PC-9 (cell line): ENCODE measurements at regions not wholly inside any gene's neighbourhood (a gene's known extent, or its start where the extent isn't known, plus 50 kb on each side); places are given as distances from the start of the nearest gene placed in this dataset.

Source experiments
- BruUV-seq: library from RNA; stranded (reverse); fragments of 400-500 nt; replicated peaks from 2 replicates; lab custom pipeline; 2021; lab: Mats Ljungman, UMichigan
- CTCF ChIA-PET: fragments of 300-600 bp; sonication (Branson Sonifier 250); formaldehyde crosslinking; loops from one replicate; lab custom pipeline; 2022; ENCODE audit warnings: antibody characterized with exemption; lab: Charles Lee
- POLR2A ChIA-PET: fragments of 300-600 bp; sonication (Branson Sonifier 250); formaldehyde crosslinking; loops from one replicate; lab custom pipeline; 2022; ENCODE audit warnings: antibody characterized with exemption; ENCODE audit not compliant: unreplicated experiment; lab: Charles Lee
- DNase-seq, 2 experiments: peaks; one replicate each; pipeline versions ENCODE4 v3.0.0 to v3.0.0-alpha.2; 2015 to 2022; ENCODE audit warnings: mixed read lengths in 1 of 2
- H2AFZ ChIP-seq: fragments of 200-600 bp; sonication (generic); 2 replicates; pipeline ENCODE4 v1.8.1; 2017; ENCODE audit warnings: antibody characterized with exemption
- H3F3A ChIP-seq: fragments of 200-600 bp; sonication (generic); 2 replicates; pipeline ENCODE4 v1.8.1; 2017; ENCODE audit warnings: antibody characterized with exemption, mild to moderate bottlenecking, low read depth; ENCODE audit not compliant: insufficient read depth
- H3K27ac ChIP-seq: fragments of 200-600 bp; sonication (generic); 2 replicates; pipeline ENCODE4 v1.6.1; 2016; ENCODE audit warnings: mixed run types
- H3K27me3 ChIP-seq: fragments of 200-600 bp; sonication (generic); 2 replicates; pipeline ENCODE4 v1.6.1; 2016; ENCODE audit warnings: low read depth, mixed run types; ENCODE audit not compliant: insufficient read depth
- H3K36me3 ChIP-seq: fragments of 200-600 bp; sonication (generic); 2 replicates; pipeline ENCODE4 v1.6.1; 2016; ENCODE audit warnings: low read depth, mixed run types
- H3K4me1 ChIP-seq: fragments of 200-600 bp; sonication (generic); replicated peaks from 2 replicates; pipeline ENCODE4 v1.6.1; 2016; ENCODE audit warnings: mixed run types; ENCODE audit not compliant: insufficient read depth
- H3K4me2 ChIP-seq: fragments of 200-600 bp; sonication (generic); 2 replicates; pipeline ENCODE4 v1.6.1; 2017; ENCODE audit warnings: mixed run types
- H3K4me3 ChIP-seq: fragments of 200-600 bp; sonication (generic); 2 replicates; pipeline ENCODE4 v1.6.1; 2016; ENCODE audit warnings: mixed run types
- H3K79me2 ChIP-seq: fragments of 200-600 bp; sonication (generic); 2 replicates; pipeline ENCODE4 v1.6.1; 2017; ENCODE audit warnings: low read depth, mixed run types
- H3K9me2 ChIP-seq: fragments of 200-600 bp; sonication (generic); 2 replicates; pipeline ENCODE4 v1.8.1; 2017; ENCODE audit warnings: mild to moderate bottlenecking; ENCODE audit not compliant: insufficient read depth
- H3K9me3 ChIP-seq: fragments of 200-600 bp; sonication (generic); 2 replicates; pipeline ENCODE4 v1.8.1; 2016; ENCODE audit warnings: low read depth; ENCODE audit not compliant: insufficient read depth
- H4K20me1 ChIP-seq: fragments of 200-600 bp; sonication (generic); 2 replicates; pipeline ENCODE4 v1.8.1; 2017; ENCODE audit not compliant: insufficient read depth
- EZH2 ChIP-seq: fragments of 200-600 bp; sonication (generic); IDR thresholded peaks from 2 replicates; pipeline ENCODE4 v1.8.0; 2017; ENCODE audit warnings: antibody characterized with exemption, low read depth
- intact Hi-C: fragments of 100-400 bp; cut with micrococcal nuclease; formaldehyde crosslinking; loops from one replicate; pipeline ENCODE4 v1.10.0; 2022; ENCODE audit not compliant: unreplicated experiment
- TF ChIP-seq, protein P1 (sequence below): fragments of 200-600 bp; sonication (generic); conservative IDR thresholded peaks from 2 replicates; pipeline ENCODE4 v1.6.1; 2017; ENCODE audit warnings: mixed run types, antibody characterized with exemption, mild to moderate bottlenecking, moderate library complexity

- DNase-seq = no peak
- Histone ChIP-seq H4K20me1 (no peaks in the 10 kb centered on the region), H3K4me1 (no peaks in the 10 kb centered on the region), H3K4me2 (no peak overlapping the region), H3K27ac (no peak overlapping the region), H3K4me3 (no peak overlapping the region), H3K9me3 (no peaks in the 10 kb centered on the region), H3K27me3 (no peaks in the 10 kb centered on the region), H3K9me2 (no peaks in the 10 kb centered on the region; the same call in none of the 2 replicates), H3F3A (no peaks in the 10 kb centered on the region), H3K79me2 (no peaks in the 10 kb centered on the region), H2AFZ (no peak overlapping the region), H3K36me3 (no peaks in the 10 kb centered on the region)
- BruUV-seq = no TSS peak
- CTCF ChIA-PET = no interaction called here
- TF ChIP-seq, protein P1, sequence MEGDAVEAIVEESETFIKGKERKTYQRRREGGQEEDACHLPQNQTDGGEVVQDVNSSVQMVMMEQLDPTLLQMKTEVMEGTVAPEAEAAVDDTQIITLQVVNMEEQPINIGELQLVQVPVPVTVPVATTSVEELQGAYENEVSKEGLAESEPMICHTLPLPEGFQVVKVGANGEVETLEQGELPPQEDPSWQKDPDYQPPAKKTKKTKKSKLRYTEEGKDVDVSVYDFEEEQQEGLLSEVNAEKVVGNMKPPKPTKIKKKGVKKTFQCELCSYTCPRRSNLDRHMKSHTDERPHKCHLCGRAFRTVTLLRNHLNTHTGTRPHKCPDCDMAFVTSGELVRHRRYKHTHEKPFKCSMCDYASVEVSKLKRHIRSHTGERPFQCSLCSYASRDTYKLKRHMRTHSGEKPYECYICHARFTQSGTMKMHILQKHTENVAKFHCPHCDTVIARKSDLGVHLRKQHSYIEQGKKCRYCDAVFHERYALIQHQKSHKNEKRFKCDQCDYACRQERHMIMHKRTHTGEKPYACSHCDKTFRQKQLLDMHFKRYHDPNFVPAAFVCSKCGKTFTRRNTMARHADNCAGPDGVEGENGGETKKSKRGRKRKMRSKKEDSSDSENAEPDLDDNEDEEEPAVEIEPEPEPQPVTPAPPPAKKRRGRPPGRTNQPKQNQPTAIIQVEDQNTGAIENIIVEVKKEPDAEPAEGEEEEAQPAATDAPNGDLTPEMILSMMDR = no peak
- intact Hi-C loops = no loop called here
- POLR2A ChIA-PET = no interaction called here
These were observed 244.4 kb upstream of the HSF2 start for GRCh38 chr6:122154912-122155575.

DNA sequence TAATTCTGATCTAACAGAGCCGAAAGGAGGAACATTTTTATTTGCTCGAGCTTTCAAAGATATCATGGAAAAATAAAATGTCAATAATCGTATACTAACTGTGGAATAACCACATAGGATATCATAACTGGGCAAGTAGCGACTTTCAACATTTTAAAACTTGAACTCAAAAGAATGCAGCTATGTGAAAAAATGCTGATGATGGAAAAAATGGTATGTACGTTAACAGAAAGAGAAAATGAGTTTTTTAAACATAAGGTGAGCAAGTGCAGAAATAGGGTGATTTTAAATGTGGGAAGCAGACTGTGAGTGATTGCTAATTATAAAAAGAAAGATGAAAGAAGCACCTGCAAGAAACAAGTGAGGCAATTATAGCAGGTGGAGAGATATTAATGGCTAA lies 238.3 kb upstream of the HSF2 start:
- H4K20me1 ChIP-seq = no peaks in the 10 kb centered on the region
- H3K27ac ChIP-seq = no peak overlapping the region
- TF ChIP-seq EZH2 = no peak
- TF ChIP-seq, protein P1 = no peak
- intact Hi-C loops = no loop called here
- no peaks in the 10 kb centered on the region for H3K27me3 ChIP-seq
- no peaks in the 10 kb centered on the region for H3F3A ChIP-seq
- no peaks in the 10 kb centered on the region; the same call in none of the 2 replicates for H3K9me2 ChIP-seq
- BruUV-seq = no TSS peak
- H3K79me2 ChIP-seq = no peaks in the 10 kb centered on the region
- CTCF ChIA-PET = no interaction called here
- no peak overlapping the region for H3K4me2 ChIP-seq
- H3K9me3 ChIP-seq = no peaks in the 10 kb centered on the region
- H3K36me3 ChIP-seq = no peaks in the 10 kb centered on the region
- H3K4me3 ChIP-seq = no peak overlapping the region
- H3K4me1 ChIP-seq = no peaks in the 10 kb centered on the region
- POLR2A ChIA-PET = no interaction called here
- peak overlapping the region; percentile 33; the same call in 1 of the 2 replicates for H2AFZ ChIP-seq
- no peak for DNase-seq

DNA sequence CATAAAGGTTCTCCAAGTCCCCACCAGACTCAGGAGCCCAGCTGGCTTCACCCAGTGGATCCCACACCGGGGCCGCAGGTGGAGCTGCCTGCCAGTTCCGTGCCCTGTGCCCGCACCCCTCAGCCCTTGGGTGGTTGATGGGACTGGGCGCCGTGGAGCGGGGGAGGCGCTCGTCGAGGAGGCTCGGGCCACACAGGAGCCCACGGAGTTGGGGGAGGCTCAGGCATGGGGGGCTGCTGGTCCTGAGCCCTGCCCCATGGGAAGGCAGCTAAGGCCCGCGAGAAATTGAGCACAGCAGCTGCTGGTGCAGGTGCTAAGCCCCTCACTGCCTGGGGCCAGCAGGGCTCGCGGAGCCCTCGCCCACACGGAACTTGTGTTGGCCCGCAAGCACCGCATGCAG lies 234.4 kb upstream of the HSF2 start:
- Histone ChIP-seq H3K79me2 (no peaks in the 10 kb centered on the region), H3K4me3 (no peak overlapping the region), H3K27ac (no peak overlapping the region), H3K4me1 (no peaks in the 10 kb centered on the region), H3K9me3 (no peaks in the 10 kb centered on the region), H3K4me2 (no peak overlapping the region), H3K36me3 (no peaks in the 10 kb centered on the region), H3F3A (no peaks in the 10 kb centered on the region), H4K20me1 (no peaks in the 10 kb centered on the region), H3K9me2 (no peaks in the 10 kb centered on the region; the same call in 1 of the 2 replicates), H2AFZ (no peak overlapping the region), H3K27me3 (no peaks in the 10 kb centered on the region)
- no TSS peak for BruUV-seq
- DNase-seq = no peak
- no peak for TF ChIP-seq EZH2
- POLR2A ChIA-PET = no interaction called here
- intact Hi-C loops = no loop called here
- CTCF ChIA-PET = no interaction called here

DNA sequence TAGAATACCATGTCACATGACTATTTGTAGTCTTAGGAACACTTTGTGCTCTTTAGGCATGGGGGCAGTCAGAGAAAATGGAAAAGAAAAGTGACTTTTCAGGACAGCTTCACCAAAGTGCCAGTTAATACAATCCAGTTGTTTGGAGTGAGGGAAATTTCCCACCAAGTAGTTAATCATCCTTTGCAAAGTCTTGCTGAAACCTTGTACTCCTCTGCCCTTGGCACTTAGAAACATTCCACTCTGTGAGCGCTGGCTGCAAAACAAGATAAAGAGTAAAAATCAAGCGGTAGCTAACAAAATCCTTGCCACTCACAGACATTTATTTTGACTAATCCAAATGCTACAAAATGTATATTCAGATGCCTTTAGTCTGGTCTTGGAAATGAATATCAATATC lies 229.2 kb upstream of the HSF2 start:
- Histone ChIP-seq H3K27me3 (no peaks in the 10 kb centered on the region), H2AFZ (no peak overlapping the region), H3K9me2 (peaks cover 5% of the 10 kb centered on the region; the same call in 1 of the 2 replicates), H3K9me3 (no peaks in the 10 kb centered on the region), H3K4me3 (no peak overlapping the region), H3K4me2 (no peak overlapping the region), H3F3A (no peaks in the 10 kb centered on the region), H4K20me1 (no peaks in the 10 kb centered on the region), H3K79me2 (no peaks in the 10 kb centered on the region), H3K36me3 (no peaks in the 10 kb centered on the region), H3K4me1 (no peaks in the 10 kb centered on the region), H3K27ac (no peak overlapping the region)
- no TSS peak for BruUV-seq
- intact Hi-C loops = no loop called here
- CTCF ChIA-PET = no interaction called here
- POLR2A ChIA-PET = no interaction called here
- no peak for TF ChIP-seq EZH2
- TF ChIP-seq, protein P1 = no peak
- DNase-seq = no peak
